Activated CD4-positive, CD25-positive, alpha-beta regulatory T cell treated with anti-CD3 and anti-CD28 coated beads, Interleukin-2, amount 50 U/mL, for 72 hours (primary cell): ENCODE measurements at regions not wholly inside any gene's neighbourhood (a gene's known extent, or its start where the extent isn't known, plus 50 kb on each side); places are given as distances from the start of the nearest gene placed in this dataset.

Source experiments
- DNase-seq: peaks from one replicate; pipeline ENCODE4 v3.0.0; 2021

DNA sequence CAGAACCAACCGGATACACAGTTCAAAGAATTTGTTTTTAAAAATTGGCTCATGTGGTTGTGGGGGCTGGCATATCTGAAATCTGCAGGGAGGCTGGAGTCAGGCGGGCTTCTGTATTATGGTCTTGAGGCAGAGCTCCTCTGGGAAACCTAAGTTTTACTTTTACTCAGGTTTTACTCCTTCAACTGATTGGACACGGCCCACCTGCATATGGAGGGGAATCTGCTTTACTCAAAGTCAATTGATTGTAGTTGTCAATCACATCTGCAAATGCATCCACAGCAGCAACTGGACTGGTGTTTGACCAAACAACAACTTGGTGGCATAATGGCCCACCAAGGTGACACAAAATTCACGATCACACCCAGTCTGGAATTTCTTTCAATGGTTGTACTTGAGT is 103.4 kb downstream of the ERMARD start:
- no peak for DNase-seq

DNA sequence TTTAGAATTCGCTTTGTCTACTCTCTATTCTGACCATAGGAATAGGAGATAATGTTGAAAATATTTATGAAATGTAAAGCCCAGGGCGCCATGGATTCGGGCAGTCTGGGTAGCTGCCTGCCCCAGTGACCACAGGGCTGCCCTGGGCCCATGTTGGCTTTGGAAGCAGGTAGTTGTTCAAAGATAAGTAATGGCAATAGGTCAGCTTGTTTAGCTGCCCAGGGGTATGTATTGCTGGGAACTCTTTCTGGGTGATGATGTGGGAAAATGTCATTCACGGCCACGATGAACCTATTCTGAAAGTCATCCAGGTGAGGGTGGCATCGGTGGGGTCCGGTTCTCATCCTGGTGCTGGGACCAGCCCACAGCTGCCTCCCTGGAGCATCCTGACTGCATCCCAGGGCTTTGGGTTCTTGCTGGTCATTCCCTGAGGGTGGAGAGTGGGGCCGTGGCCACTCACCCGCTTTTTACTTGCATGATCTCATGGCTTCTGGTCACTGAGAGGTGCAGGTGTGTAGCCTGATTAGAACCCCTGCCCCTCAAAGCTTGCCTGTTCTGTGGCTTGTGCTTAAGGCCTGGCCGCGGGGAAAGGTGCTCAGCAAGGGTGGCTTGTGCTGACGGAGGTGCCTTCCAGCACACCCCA is 102.8 kb downstream of the ERMARD start:
- no peak for DNase-seq

DNA sequence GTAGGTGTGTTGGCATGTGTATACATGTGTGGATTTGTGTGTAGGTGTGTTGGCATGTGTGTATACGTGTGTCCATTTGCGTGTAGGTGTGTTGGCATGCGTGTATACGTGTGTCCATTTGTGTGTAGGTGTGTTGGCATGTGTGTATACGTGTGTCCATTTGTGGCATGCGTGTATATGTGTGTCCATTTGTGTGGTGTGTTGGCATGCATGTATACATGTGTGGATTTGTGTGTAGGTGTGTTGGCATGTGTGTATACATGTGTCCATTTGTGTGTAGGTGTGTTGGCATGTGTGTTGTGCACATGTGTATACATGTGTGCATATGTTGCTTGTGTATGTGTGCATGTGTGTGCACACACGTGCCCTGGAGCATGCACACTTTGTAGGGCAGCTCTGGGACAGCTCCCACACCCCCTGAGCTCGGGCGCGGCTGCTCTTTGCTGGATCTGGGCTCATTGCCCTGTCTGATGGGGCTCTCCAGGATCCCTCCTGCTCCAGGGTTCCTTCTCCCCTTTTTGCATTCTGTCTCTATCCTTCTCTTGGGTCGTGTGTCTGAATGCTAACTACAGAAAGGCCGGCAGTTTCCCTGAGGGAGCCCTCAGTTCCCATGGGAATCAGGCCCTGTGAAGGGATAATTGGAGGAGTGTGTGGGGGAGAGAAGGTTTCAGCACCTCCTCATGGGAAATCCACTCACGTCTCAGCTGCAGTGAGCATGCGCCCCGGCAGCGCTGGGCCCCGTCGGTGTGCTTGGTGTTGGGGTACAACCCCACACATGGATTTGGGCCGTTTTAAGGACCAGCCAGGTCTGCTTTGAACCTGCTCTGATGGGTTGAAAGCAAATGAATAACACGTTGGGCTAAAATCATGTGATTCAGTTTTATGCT is 102.0 kb downstream of the ERMARD start:
- DNase-seq = no peak

DNA sequence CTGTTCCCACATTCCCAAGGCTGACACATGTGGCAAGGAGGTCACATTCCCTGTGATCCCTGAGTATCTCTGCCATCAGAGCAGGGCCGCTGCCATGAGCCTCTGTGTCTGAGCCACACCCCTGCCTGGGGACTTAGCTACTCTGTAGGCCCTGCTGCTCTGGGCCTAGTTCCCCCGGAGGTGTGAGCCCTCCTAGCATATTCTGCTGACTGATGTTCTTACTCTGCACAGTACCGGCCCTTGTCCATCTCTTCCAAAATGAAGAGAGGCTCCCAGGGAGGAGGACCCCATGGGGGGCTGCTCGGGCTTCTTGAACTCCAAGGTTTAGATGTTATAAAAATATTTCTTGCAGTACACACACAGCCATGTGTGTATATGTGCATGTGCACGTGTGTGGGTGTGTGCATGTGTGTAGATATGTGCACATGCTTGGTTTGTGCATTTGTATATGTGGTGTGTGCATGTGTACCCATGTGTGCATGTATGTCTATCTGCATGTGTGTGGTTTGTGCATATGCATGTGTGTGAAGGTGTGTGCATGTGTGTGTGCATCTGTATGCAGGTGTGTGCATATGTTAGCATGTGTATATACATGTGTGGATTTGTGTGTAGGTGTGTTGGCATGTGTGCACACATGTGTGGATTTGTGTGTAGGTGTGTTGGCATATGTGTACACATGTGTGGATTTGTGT is 101.2 kb downstream of the ERMARD start:
- DNase-seq = no peak

DNA sequence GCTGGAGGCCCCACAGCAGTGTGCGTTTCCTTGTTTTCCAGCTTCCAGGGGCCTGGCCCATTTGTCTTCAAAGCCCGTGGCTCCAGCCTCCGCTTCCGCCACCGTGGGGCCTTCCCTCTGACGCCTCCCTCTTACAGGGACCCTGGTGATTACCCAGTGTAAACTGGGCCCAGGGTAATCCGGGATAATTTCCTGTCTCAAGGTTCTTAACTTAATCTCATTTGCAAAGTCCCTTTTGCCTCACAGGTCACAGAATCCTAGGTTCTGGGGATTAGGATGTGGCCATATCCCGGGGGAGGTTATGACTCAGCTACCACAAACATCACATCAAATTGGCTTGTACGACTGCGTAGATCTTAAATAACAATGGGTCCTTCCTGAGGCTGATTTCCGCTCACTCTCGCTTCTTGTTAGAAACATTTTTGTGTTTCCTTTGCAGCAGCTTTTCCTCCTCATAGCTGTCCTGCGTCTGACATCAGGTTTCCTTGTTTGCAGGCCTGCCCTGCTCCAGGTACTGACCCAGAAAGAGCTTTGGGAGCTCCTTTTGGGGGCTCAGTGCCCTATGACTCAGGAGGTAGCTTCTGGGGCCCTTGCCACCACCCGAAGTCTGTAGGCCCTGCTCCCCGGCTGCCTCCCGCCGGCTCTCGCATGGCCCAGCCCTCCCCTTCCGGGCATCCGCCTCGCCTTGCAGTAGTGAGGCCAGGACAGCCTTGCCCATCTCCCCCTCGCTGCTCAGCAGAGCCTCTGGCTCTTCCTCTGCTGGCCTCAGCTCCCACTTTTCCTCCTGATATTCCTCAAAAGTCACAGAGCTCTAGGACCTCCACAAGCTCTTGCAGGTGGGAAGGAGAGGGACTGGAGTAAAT is 100.5 kb downstream of the ERMARD start:
- DNase-seq = no peak

DNA sequence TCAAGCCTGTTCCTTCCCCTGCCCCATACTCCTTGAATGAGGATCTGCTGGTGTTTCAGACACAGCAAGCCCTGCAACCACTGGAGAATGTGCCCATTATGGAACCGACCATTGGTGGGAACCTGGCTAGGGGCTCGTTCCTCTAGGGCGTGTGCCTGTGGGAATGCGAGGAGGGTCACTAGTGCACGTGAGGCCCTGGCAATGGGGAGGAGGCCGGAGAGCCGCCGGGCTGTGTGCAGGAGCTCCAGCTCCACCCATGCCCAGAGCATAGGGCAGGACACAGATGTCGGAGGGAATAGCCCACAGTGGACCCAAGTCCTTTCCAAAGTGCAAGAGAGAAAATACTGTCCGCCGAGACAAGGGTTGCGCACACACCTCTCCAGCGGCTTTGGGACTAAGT is 99.3 kb downstream of the ERMARD start:
- DNase-seq = no peak

DNA sequence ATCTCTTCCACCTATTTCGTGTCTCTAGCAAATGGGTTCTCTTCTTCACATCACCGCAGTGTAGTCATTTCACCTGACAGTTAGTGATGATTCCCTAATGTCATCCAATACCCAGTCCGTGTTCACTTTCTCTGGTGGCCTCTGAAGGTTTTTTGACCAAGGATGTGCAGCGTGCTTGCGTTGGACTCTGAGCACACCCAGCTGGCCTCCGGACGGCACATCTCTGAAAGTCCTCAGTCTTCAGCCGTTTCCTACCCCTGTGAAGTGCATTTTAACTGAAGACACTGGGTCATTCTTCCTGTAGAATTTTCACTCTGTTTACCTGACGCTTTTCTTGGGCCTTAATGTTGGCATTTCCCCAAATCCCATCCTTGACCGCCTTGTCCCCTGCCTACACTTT is 98.7 kb downstream of the ERMARD start:
- no peak for DNase-seq

DNA sequence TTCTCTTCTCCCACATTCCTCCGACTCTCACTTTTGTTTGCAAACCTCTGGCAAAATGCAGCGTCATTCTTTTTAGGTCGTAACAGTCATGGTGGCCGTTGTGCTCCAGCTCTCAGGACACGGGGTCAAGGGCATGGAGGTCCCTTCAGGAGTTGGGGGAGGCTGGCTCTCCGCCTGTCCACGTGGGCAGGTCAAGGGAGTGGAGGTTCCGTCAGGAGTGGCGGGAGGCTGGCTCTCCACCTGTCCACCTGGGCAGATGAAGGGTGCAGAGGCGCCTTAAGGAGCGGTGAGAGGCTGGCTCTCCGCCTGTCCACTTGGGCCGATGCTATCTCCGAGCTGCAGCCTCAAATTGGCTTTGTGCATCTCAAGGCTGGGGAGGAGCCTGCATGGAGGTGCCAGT is 98.0 kb downstream of the ERMARD start:
- no peak for DNase-seq

DNA sequence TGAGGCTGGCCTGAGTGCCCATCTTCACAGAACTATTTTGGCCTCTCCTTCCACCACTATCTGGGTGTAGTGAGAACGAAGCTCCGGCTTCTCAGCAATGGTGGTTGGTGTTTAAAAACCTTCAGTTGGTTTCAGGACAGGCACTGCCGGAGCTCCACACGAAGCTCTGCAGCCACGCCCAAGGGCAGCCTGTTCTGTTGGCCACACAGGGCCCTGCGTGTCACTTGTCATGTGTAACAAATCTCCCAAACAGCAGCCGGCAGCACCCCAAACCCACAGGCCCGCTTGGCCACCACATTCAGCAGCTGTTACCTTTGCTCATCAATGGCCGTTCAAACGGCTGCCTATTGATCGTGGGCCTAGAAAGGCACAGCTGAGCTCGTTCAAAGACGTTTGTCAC is 97.5 kb downstream of the ERMARD start:
- DNase-seq = no peak

DNA sequence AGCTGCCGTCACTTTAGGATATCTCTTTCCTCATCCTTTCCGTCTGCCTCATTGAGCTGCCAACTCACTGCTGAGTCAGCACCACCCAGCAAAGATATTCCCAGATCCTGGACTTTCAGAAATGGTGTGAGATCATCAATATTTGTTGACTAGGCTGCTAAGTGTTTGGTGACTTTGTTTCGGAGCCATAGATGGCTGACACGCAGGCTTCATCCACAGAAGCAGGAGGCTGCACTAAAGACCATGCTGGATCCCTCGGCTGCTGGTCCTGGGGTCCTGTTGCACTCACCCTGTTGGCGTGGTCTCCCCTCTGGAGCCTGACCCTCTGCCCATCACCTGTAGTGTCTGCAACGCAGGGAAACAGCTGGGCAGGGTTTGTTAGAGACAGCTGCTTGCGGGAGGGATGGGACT is 96.5 kb downstream of the ERMARD start:
- DNase-seq = no peak

DNA sequence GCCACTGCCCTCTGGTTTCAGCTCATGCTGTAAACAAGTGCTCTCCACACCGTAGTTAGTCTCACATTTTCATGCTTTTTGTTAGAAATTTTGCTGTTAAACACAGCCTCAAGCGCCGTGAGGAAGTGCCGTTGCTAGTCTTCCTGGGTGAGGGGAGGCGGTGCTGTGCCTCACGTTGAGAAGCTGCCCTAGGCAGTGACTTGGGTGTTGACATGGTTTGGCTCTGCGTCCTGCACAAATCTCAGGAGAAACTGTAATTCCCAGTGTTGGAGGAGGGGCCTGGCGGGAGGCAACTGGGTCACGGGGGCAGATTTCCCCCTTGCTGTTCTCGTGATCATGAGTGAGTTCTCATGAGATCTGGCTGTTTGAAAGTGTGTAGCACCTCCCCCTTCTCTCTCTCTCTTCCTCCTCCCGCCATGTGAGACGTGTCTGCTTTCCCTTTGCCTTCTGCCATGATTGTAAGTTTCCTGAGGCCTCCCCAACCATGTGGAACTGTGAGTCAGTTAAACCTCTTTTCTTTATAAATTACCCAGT is 95.8 kb downstream of the ERMARD start:
- no peak for DNase-seq

DNA sequence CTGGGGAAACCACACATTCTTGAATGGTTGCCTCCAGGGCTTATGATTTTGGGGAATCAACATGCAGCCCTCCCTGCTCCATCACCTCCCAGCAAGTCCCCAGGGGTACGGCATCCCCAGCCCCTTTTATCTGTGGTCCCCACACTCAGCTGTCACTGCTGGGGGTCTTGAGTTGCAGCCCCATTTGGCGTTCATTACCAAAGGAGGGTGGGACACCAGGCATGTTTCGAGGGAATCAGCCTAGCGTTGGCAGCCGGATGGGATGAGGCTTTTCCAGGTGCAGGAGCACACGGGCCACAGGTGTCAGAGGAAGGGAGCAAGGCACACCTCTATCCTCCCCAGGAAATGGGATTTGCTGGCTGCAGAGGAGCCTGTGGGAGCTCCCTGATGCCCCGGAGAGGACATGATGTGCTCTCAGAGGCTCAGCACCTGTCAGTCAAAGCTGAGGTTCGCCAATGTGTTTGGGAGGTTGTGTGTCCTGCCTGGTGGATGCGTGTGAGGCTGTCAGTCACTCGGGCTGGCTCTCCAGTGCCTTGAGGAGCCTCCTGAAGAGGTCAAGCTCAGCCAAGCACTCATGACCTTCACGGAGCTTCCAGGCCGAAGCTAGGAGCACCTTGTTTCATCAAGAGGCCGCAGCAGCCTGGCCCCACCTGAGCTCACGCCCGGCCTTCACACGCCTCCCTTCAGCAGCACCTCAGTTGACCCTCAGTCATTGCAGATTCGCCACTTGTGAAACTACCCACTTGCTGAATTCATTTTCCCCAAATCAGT is 95.0 kb downstream of the ERMARD start:
- no peak for DNase-seq

DNA sequence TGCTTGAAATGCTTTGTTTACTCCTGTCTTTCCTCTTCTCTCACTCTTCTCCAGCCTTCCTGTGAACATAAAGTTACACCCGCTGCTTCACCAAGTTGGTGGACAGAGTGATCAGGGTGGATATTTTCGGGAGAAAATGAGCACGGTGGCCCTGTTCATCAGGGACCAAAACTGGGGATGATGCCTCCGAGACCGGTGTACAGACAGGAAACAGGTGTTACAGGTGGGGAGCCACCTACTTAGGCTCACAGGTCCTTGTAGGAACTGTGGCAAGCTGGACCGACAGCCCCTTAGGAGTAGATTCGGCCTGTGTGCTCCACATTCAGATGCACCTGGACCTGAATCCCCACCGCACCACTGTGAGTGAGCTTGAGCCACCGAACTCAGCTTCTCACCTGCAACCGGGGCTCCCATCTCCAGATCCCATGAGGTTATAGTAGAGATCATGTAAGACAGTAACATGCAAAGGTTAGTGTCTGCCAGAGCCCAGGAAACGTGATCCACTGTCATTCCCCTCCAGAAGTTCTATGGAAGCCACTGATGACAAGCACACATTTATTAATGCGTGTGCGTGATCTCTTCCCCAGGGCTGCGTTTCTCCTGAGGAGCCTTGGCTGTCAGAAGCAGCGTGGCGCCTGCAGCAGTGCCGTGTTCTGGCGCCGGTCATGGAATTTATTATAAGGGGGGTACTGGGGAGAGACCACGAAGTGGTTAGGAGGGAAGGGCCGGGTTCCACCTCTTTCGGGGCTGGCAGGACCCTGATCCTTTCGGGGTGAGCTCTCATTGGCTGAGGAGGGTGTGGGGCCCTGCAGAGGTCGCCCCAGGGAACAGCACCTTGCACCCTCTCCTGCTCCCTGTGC is 94.2 kb downstream of the ERMARD start:
- no peak for DNase-seq

DNA sequence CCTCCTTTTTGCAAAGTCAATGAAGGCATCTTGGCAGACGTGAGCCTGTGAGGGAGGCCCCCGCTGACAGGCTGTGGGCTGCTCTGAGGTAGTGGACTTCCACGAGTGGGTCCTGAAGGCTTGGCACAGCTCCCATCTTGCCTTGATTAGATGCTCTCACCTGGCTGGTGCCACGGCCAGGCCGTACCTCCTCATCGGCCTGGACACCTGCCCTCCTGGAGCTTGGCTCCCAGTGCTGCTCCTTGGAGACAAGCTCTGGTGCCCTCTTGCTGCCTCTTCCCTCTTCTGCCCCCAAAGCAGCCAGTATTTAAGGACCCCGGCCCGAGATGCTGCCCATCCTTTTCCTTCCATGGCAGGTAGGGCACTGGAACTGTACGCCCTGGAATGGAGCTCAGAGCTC is 93.5 kb downstream of the ERMARD start:
- no peak for DNase-seq

DNA sequence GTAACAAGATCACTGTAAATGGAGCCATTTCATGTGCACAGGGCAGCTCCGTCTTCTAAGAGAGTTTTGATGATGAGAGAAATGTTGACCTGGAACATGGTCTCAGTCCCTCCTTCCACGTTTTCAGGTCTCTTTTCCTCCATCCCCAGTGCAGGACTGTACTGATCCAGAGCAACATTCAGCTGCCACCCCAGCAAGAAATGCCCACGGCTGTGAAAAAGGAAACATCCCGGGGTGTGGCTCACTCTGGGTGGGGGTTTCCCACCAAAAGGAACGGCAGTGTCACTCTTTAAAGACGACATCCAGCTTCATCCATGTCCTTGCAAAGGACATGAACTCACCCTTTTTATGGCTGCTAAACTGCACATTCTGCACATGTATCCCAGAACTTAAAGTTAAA is 92.6 kb downstream of the ERMARD start:
- DNase-seq = no peak

DNA sequence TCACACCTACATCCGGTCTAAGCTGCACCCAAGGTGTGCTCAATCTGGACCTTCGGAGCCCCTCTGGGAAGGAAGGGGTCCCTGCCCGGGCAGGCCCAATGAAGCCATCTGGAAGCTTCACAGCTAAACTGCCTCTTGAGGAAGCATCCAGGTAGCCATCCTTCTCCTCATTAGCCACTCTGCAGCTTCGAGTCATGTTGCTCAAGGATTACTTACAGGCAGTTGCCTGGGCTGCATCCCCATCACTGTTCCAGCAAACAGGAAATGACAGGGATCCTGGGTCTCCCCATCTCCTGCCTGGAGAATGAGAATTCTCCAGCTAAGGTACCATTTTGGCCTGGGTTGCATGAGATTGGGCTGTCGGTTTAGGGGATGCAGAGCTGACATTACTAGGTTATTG is 91.7 kb downstream of the ERMARD start:
- DNase-seq = no peak

DNA sequence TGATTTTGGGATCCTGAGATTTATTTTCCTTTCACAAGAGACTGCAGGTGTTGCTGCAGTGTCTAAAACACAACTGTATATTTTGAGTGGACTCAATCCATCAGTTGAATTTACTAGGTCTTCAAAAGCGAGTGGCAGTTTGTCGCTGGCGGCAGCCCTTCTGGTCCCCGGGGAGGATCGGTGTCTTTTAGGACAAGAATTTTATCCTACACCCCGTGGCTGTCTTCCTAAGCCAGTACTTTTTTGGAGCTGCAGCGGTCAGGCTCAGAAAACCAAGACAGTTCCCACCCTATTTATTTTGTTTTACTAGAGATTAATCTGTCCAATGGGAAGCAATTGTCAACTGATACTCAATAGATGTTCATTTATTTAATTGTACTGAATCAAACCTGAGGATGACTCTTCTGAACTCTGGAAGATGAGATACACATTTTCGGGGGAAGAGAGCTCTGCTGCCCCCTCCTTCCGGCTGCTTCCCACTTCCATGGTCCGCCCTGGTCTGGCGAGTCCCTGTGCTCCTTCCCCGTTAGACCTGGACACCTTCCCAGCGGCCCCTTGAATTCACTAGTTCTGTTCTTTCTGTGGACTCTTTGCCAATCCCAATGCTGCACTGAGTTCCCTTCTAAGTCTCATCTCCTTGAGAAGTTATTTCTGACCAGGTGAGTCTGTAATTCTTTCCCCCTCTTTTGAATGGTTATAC is 90.6 kb downstream of the ERMARD start:
- no peak for DNase-seq

DNA sequence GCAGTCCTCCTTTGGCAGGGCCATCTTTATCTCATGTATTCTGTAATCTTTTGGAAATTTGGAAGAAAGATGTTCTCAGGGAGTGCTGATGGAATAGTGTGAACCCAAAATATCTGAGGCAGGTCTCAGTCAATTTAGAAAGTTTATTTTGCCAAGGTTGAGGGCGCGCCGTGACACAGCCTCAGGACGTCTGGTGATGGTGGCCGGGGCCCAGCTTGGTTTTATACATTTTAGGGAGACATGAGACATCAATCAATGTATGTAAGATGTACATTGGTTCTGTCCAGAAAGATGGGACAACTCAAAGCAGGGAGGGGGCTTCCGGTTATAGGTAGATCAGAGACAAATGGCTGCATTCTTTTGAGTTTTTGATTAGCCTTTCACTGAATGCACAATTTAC is 89.8 kb downstream of the ERMARD start:
- DNase-seq = no peak

DNA sequence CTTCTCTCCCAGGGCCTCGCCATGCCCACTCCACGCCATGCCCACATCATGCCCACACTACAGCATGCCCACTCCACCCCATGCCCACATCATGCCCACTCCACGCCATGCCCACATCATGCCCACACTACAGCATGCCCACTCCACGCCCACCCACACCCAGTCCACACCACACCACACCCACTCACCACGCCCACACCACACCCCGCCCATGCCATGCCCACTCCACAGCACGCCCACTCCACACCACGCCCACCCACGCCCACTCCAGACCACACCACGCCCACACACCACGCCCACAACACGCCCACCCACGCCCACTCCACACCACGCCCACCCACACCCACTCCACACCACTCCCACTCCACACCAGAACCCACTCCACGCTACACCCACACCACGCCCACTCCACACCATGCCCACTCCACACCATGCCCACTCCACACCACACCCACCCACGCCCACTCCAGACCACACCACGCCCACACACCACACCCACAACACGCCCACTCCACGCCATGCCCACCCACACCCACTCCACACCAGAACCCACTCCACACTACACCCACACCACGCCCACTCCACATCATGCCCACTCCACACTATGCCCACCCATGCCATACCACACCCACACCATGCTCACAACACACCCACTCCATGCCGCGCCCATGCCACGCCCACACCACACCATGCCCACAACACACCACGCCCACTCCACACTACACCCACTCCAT is 88.6 kb downstream of the ERMARD start:
- no peak for DNase-seq

DNA sequence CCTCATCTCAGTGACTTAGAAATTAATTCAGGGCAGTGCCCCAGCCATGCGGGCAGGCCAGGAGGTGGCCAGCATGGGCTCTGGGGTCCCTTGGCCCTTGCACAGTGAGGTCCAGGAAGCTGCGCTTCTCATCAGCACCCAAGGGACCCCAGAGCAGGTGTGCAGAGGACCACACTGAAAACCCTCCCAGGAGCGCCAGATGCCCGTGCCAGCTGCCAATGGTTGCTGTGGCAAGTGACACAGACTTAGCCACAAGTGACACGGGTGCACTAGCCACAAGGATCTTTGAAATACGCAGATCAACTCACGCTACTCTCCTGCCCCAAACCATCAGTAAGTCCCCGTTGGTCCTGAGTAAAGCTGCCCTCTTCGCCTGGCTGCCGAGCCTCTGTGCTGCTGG is 88.1 kb downstream of the ERMARD start:
- DNase-seq = no peak
